Head of caudate nucleus (tissue), 42 donors: ENCODE measurements at regions not wholly inside any gene's neighbourhood (a gene's known extent, or its start where the extent isn't known, plus 50 kb on each side); places are given as distances from the start of the nearest gene placed in this dataset.
"Not testable (repeated sequence)": the region's sequence is repeated elsewhere in the genome, so short reads cannot be mapped to it uniquely, and the experiment has no call there.

ENCODE experiments used
- DNase-seq, 42 donors: peaks; one replicate each; pipeline versions ENCODE4 v3.0.0 to v3.0.0-alpha.2; 2020 to 2021; ENCODE audit warnings: mixed read lengths in 7 of 42
- intact Hi-C: fragments of 100-400 bp; cut with DNase I; formaldehyde crosslinking; loops from one replicate; pipeline ENCODE4 v1.15.0; 2022

DNA sequence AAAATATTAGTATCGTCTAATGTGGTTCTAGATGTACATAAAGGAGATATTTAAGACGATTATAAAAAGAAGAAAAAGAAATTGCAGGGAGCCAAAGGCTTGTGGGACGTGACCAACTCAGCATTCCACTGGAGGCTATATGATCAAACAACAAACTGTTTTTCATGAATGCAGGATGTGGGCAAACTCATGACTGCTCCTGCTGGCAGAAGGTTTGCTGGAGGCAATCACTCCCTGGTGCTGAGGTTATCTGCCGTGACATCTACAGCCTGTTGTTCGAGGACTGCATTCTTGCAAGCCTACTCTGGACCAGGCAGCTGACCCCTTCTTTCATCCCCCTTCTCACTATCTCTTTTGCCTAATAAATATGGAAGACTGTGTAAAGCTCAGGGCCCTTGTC lies 518.1 kb downstream of the UQCRFS1 start:
- intact Hi-C loops: no loop called here
- no peak for DNase-seq

DNA sequence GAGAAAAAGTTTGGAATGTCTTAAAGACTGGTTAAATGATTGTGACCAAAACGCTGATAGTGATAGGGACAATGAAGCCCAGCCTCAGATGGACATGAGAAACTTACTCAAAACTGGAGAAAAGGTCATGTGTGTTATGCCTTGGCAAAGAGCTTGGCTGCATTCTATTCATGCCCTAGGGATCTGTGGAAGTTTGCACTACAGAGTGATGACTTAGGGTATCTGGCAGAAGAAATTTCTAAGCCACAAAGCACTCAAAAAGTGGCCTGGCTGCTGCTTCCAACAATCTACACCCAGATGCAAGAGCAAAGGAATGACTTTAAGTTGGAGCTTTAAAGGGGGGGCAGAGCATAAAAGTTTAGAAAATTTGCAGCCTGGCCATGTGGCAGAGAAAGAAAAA lies 521.3 kb downstream of the UQCRFS1 start:
- intact Hi-C loops: no loop called here

DNA sequence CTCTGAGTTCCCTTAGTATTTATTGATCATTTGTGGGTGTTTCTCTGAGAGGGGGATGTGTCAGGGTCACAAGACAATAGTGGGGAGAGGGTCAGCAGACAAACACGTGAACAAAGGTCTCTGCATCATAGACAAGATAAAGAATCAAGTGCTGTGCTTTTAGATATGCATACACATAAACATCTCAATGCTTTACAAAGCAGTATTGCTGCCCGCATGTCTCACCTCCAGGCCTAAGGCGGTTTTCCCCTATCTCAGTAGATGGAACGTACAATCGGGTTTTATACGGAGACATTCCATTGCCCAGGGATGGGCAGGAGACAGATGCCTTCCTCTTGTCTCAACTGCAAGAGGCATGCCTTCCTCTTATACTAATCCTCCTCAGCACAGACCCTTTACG lies 523.5 kb downstream of the UQCRFS1 start:
- intact Hi-C loops, DNase-seq: not testable (repeated sequence)

More for the DNA sequence above, 521.3 kb downstream of the UQCRFS1 start:
- no peak for DNase-seq

DNA sequence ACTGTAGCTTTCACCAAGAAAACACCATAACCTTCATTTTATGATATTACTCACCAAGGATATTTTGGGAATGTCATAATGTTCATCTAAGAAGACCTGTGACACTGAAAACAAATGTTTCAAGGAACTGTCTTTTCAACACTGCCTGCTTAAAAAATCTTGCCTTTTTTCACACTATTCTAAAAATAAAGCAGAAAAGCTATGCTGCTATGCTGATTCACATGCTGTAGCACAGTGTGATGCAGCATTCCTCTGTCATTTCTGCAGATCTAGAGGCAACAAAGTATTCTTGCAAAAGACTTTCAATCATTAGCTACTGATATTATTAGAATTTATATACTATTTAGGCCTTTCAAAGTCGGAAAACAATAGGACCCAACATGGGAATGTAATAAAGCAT lies 525.7 kb downstream of the UQCRFS1 start:
- DNase-seq: peak in 14 of 42 donors; percentile 7 to 54 (median 18)
- intact Hi-C loops: no loop called here

DNA sequence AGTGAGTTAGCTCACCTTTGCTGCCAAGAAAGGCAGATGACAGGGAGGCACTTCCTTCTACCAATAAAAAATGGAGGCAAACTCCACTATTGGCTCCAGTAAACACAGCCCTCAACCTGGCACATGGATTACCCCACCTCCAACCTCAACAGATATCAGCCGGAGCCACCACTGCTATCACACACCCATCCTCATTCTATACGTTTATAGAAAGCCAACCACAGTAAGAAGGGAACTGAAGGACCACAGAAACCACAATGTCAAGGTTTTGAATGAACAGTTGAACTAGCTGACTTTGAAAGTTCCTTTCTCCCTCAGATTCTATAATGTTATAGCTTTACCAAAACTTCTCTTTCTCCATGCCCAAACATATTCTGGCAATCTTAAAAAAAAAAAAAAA lies 526.2 kb downstream of the UQCRFS1 start:
- intact Hi-C loops: no loop called here
- DNase-seq: no peak

DNA sequence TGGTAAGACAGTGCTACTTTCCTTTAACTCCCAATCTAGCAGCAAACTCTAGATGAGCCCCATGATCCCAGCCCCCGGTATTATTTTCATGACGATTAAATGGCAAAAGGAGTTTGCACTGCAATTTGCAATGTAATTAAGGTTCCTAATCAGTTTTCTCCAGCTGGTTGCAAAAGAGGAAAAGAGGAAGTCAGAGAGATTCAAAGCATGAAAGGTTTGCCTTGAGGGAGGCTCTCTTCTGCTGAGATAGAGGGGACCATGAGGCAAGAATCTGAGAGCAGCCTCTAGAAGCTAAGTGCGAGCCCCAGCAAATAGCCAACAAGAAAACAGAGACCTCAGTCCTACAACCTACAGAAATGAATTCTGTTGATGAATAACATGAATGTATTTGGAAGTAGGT lies 527.1 kb downstream of the UQCRFS1 start:
- no peak for DNase-seq
- intact Hi-C loops: no loop called here

DNA sequence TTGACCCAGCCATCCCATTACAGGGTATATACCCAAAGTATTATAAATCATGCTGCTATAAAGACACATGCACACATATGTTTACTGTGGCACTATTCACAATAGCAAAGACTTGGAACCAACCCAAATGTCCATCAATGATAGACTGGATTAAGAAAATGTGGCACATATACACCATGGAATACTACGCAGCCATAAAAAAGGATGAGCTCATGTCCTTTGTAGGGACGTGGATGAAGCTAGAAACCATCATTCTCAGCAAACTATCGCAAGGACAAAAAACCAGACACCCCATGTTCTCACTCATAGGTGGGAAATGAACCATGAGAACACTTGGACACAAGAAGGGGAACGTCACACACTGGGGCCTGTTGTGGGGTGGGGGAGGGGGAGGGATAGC lies 527.9 kb downstream of the UQCRFS1 start:
- DNase-seq, intact Hi-C loops: not testable (repeated sequence)

DNA sequence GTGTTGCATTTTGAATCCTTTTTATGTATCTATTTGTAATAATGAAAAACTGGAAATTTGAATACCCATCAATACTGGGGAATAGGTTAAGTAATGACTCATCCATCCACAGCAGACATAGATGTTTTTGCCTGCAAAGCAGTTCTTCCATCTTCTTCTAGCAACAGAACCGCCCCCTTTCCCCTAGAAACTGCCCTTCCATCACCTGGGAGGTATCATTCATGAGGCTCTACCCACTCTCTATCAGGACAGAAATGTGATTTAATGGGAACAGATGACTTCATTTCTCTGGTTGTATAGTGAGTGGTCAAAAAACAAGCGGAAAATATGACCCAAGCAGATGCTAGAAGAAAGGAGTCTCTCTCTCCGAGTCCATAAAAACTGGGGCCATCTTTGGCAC lies 532.8 kb downstream of the UQCRFS1 start:
- peak in 7 of 42 donors; percentile 7 to 64 (median 14) for DNase-seq
- intact Hi-C loops: no loop called here

DNA sequence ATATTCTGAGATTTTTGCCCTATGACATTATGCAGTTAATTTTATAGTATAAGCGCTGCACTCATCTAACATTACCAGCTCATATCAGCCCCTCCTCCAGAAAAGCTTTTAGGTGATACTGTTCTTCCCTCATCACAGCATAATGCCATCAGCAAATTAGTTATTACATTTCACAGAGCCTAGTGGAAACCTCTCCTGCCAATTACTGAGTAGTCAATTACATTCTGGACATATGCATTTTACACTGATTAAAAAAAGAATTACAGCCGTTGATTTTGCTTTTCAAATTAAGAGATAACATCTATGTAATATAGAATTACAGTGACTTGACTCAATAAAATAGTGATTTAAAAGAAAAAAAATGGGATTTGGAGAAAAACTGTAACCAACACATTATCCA lies 542.1 kb downstream of the UQCRFS1 start:
- intact Hi-C loops: no loop called here
- no peak for DNase-seq

DNA sequence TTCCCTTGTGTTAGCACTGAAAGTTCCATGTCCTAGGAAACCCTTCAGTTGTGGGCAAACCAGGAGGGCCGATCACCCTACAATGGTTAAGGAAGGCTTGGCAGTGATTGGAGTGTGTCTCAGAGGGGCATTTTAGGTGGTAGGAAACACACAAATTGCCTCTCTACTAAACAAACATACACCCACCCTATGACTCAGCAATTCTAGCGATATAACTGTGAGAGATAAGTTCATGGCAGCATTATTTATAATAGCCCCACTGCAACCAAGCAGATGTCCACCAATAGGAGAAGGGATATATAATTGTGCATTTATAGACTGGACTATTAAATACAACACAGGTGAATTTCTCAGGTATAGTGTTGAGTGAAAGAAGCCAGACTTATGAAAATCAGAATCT lies 543.1 kb downstream of the UQCRFS1 start:
- DNase-seq: no peak
- intact Hi-C loops: no loop called here

DNA sequence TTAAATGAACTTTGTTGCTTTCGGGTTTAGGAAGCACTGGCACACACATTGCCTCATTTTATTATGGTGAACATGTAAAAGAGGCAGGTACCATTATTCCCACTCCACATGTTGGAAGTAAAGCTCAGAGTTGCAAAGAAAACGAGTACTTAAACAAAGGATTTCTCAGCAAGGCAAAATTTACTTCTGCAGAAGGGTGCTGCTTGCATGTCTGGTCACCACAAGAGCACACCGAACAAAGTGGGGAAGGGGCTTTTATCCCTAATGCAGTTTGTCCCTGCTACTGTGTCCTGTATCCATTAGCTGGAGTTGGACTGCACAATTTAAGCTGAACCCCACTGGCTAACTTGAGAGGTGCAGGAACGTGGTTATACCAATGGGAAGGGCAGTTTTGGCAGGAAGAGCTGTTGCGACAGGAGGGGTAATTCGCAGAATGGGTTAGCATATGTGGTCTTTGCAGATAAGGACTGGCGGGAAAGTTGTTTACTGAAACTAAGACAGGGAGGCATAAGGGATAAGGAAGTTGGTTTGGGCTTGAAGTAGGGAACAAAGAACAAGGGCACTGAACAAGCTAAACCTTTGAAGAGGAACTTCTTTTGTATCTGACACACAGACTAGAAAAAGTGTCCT lies 545.5 kb downstream of the UQCRFS1 start:
- intact Hi-C loops: no loop called here
- no peak for DNase-seq

DNA sequence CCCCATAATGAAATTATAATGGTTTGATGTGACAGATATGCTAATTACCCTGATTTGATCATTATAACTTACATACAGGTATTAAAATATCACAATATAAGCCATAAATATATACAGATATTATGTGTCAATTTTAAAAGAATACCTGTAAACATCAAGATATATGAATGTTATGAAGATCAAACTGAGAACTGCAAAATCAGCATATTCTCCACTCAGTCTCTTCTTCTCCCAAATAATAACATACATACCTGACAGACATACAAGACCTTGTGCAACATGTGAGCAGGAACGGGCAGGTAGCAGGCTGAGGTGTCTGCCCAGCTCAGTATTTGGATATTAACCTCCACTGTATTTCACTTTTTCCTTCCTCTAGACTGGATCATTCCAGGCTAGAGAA lies 547.2 kb downstream of the UQCRFS1 start:
- no peak for DNase-seq
- intact Hi-C loops: no loop called here

DNA sequence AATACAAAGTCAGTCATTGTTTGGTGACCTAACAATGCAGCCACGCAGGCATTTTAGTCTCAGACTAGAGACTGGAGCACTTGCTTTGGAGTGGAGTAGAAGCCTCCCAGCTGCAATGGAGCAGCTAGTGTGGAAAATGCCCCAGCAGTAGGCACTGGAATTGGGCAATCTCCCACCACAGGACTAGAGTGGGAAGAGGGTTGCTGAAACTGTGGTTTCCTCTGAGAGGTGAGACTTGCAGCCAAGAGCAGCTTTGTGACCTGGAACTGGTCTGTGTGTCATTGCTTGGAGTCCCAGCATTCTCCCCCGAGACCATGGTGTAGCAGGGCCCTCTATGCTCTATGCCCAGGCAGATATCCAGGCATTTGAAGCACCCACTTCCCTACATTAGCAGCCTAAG lies 556.3 kb downstream of the UQCRFS1 start:
- intact Hi-C loops: no loop called here
- no peak for DNase-seq

DNA sequence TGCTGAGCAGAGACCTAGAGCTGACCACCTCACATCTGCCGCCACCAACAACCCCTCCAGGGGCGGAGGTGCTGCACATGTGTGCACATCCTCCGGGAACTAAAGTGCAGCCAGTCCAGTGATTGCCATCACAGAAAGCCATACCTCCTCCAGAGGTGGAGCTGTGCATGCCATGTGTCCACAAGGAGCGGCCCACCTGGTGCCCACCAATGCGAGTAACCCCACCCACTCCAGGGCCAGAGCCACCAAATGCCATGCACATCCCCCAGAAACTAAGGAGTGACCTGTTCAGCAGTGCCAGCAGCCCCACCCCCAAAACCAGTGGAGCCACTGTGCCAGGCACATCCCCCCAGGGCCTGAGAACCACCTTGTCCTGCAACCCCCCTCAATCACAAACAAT lies 557.9 kb downstream of the UQCRFS1 start:
- no peak for DNase-seq
- intact Hi-C loops: no loop called here

DNA sequence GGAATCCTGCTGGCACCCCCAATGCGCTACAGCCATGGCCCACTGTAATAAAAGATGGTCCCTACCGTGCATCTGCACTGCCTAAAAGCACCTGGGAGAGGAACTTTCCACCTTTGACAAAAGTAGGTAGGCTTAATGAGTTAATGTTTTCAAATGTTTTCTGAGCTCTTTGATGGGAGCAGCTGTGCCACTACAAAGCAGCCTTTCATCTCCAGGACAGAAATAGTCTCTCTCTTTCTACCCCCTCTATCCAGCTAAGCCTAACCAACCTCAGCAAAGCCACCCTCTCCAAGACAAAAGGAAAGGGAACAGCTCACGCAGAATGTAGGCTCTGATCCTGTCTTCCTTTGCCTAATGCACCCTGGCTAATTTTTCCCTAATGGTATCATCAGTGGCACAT lies 560.2 kb downstream of the UQCRFS1 start:
- DNase-seq: peak in 4 of 42 donors; percentile 25 to 40 (median 29)
- intact Hi-C loops: no loop called here

DNA sequence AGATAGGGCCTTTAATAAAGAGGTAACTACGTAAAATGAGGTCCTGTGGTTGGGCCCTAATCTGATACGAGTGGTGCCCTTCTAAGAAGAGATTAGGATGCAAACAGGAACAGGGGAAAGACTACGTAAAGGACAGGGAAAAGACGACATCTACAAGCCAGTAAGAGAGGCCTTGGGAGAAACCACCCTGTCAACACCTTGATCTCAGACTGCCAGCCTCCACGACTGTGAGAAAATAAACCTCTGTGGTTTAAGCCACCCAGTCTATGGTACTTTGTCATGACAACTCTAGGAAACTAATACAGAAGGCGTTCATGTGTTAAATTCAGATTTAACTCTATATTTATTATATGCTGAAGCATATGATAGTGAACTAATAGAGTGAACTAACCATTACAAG lies 566.3 kb downstream of the UQCRFS1 start:
- intact Hi-C loops: no loop called here
- DNase-seq: no peak

DNA sequence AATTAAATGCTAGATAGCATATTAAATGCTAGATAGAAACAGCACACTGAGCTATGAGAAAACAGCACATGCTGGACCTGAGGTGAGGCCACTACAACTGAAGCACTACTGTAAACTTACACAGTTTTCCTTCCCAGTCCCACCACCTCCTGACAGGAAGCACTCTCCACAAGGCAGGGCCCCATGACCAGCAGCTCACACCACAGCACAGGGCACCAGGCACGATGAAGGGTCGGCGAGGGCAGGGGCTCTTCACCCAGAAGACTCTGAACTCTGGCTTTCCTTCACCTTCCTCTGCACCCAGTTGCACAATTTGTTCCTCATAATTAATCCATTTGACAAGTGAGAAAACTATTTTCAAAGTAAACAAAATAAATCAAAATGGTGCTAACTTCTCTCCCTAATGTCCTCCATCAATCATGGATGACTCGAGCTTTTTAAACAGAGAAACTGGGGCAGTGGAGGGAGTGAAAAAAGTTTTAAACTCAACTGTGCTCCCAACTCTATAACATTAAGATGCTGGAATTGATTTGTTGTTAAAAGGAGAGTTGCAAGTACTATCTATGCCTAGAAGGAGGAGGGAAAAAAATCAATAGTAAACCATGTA lies 568.7 kb downstream of the UQCRFS1 start:
- intact Hi-C loops: no loop called here
- no peak for DNase-seq

DNA sequence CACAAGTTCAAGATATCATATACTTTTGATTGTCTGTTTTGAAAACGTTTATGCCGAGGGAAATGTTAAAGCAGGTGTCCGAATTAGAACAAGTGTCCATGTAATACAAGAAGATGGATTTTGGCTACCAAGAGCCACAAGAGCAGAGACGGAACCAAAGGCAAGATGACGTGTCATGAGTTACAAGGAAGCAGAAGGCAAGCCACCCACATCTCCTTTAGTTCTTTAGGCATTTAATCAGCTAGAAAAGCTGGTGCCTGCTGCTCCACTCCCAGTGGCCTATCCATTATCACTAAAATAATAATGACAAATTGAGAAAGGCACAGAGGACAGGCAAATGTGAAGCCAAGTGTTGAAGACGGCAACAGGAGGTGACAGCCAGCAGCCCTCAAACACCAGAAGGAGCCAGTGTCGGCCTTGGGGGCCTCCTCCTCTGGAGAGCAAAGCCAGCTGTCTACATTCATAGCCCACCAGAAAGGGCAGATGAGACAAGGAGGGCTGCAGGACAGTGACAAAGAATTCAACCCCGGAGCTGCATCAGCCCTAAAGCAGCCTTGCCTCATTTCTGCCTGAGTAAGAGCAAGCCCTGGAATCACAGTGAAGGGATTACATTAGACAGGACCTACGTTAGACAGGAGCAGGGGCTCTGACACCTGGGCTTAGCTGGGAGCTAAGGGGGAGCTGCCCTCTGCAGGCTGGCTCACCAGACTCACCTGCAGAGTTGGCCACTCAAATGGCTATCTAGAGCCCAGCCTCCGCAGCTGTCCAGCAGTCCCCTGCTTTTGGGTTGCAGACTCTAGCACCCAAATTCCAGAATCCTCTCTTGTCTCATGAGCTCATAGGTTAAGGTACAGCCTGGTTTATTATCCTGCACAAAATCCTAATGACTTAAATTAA lies 569.9 kb downstream of the UQCRFS1 start:
- intact Hi-C loops: no loop called here
- peak in 5 of 42 donors; percentile 26 to 66 (median 39) for DNase-seq

DNA sequence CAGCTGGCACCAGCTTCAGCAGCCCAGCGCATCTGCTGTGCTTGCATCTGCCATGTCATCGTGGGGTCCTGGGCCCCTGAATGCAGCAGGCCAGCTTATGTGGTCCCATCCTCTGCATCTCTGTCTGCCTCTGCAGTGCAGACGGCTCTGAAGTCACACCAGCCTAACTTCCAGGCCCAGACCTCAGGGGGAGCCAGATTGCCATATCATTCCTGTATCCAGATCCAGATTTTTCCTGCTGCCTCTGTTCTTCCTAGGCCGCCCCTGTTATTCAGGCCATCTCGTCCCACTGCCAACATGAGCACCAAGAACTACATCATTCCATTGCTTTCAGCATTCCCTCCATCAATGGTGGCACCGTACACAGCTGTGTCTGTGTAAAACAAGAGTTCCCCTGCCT lies 571.6 kb downstream of the UQCRFS1 start:
- no peak for DNase-seq
- intact Hi-C loops: no loop called here

DNA sequence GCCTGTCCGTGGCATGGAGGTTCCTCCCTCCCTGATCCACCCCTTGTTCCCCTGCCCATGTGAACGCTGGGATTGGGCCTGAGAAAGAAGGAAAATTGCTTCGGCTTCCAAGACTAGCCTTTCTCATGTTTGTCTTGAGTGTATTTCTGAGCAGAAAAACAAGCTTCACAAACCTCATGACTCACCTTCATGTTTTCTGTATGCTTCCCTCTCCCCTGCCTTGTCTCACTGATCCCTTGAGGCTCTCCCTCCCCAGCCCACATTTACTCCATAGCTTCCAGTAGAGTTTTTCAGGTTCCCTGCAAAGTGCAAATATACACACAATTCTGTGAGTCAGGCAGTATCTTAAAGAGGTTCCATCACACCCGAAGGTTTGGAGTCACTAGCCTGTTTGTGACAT lies 572.4 kb downstream of the UQCRFS1 start:
- intact Hi-C loops: no loop called here
- DNase-seq: no peak
